ENCODE measurements at regions not wholly inside any gene's neighbourhood (a gene's known extent, or its start where the extent isn't known, plus 50 kb on each side); places are given as distances from the start of the nearest gene placed in this dataset.
A peak's percentile ranks its signal among the peaks of the same experiment; 100 is the strongest.

GRCh38 chr2:126482582-126483464 lies 173.1 kb upstream of the GYPC start:
- no peak overlapping the region for H3K27ac ChIP-seq
- TF ChIP-seq CTCF (conservative IDR thresholded peaks at IDR 0.05), result no peak

GRCh38 chr2:126494593-126494992 lies 161.4 kb upstream of the GYPC start:
- H3K27ac ChIP-seq, result peak overlapping the region; percentile 93
- no peak for TF ChIP-seq CTCF (conservative IDR thresholded peaks at IDR 0.05)

- no peak for TF ChIP-seq CTCF (conservative IDR thresholded peaks at IDR 0.05)
- H3K27ac ChIP-seq, result peak overlapping the region; percentile 93
Observed at GRCh38 chr2:126495189-126495588, 160.8 kb upstream of the GYPC start.

- no peak for TF ChIP-seq CTCF (conservative IDR thresholded peaks at IDR 0.05)
- H3K27ac ChIP-seq, result peak overlapping the region; percentile 93; the same call in 1 of the 2 replicates
Observed at GRCh38 chr2:126496493-126496892, 159.5 kb upstream of the GYPC start.

- no peak for TF ChIP-seq CTCF (conservative IDR thresholded peaks at IDR 0.05)
- H3K27ac ChIP-seq, result no peak overlapping the region
Observed at GRCh38 chr2:126503476-126503875, 152.5 kb upstream of the GYPC start.

- no peak overlapping the region for H3K27ac ChIP-seq
- TF ChIP-seq CTCF (conservative IDR thresholded peaks at IDR 0.05), result no peak
Observed at GRCh38 chr2:126504949-126505348, 151.0 kb upstream of the GYPC start.

GRCh38 chr2:126506786-126507185 lies 149.2 kb upstream of the GYPC start:
- peak overlapping the region; percentile 59 for H3K27ac ChIP-seq
- TF ChIP-seq CTCF (conservative IDR thresholded peaks at IDR 0.05), result no peak
